RKO (cell line): ENCODE measurements at regions not wholly inside any gene's neighbourhood (a gene's known extent, or its start where the extent isn't known, plus 50 kb on each side); places are given as distances from the start of the nearest gene placed in this dataset.

Experiments used
- DNase-seq: peaks from one replicate; pipeline ENCODE4 v3.0.0-alpha.2; 2016; ENCODE audit warnings: low spot score

GRCh38 chr11:109799604-109800003, 293.6 kb upstream of the ZC3H12C start:
- no peak for DNase-seq

DNA sequence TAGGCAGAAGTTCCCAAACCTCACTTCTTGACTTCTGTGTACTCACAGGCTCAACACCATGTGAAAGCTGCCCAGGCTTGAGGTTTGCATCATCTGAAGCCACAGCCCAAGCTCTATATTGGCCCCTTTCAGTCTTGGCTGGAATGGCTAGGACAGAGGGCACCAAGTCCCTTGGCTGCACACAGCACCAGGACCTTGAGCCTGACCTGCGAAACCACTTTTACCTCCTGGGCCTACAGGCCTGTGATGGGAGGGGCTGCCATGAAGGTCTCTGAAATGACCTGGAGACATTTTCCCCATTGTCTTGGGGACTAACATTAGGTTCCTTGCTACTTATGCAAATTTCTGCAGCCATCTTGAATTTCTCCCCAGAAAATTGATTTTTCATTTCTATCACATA, 288.3 kb upstream of the ZC3H12C start:
- no peak for DNase-seq

DNA sequence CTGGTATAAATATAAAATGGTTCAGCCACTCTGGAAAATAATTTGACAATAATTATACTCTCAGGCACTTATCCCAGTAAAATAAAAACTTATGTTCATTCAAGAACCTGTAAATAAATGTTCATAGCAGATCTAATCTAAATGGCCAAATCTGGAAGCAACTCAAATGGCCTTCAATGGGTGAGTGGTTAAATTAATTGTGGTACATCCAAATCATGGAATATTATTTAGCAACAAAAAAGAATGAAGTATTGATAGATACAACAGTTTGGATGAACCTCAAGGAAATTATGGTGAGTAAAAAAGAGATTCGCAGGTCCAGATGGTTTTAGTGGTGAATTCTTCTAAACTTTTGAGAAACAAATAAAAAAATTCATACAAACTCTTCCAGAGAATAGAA, 287.0 kb upstream of the ZC3H12C start:
- DNase-seq = no peak

DNA sequence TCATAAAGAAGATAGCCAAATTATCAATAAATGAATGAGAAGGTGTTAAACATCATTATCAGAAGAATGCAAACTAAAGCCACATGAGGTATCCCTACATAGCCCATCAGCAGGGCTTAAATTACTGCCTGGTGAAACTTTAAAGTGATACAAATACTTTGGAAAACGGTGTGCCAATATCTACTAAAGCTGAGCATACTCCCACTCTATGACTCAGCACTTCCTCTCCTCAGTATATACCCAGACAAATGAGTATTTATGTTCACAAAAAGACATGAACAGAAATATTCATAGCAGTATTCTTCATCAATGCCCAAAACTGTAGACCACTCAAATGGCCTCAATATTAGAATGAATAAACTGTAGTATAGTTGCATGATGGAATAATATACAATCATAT, 284.6 kb upstream of the ZC3H12C start:
- DNase-seq = peak; percentile 7

DNA sequence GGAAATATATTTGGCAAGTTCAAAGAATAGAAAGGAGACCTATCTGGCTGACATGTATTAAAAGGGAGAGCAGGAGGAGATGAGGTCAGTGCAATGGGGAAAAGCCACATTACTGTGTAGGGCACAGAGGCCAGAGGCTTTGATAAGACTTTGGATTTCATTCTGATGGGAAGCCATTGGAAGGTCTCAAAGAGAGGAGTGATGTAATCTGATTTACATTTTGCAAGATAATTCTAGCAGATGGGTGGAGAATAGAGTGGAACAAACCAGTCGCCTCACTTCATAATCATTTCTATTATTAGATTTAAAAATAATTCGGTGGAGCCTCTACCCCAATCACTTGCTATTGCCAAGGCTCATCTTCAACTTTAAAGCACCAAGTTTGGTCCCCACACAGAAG, 278.4 kb upstream of the ZC3H12C start:
- no peak for DNase-seq

DNA sequence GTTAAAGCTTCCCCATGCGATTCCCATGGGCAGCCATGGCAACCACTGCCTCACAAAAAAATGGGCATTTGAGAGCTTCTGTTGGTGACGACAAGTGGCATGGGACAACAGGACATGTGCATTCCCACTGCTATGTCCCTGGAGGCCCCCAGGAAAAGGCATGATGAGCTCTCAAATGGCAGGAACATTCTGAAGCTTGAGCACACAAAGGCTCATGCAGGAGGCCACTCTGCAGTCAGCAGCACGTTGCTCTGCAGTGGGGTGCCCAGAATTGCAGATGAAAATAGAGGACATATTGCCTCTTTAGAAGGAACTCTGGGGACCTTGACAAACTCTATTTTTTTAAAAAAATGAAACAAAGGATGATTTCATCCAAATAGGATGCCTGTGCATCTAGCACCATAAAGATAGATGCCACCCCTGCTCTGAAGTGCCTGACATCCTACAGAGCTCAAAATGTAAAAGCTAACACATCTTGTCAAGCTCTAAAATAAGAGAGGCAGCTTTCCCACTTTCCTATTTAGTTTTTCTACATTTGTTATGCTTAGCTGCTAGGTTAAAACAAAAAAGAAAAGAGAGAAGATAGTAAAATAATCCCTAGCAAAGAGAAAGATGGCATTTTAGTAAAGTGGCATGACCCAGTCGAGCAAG, 277.6 kb upstream of the ZC3H12C start:
- no peak for DNase-seq

DNA sequence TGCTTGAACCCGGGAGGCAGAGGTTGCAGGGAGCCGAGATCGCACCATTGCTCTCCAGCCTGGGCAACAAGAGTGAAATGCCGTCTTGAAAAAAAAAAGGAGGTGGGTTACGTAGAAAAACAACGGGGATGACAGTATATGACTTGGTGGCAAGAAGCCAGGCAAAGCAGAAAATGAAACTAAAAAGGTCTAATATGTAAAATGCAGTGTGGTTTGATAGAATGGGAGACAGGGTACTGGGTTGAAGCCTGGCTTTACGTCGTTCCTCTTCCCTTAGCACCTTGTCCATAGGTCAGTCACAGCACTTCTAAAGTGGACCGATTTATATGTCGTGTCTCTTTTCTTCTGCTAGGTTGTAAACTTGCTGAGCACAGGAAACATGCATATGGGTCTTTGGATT, 274.9 kb upstream of the ZC3H12C start:
- DNase-seq = no peak

- no peak for DNase-seq
Observed at GRCh38 chr11:109819410-109819809, 273.8 kb upstream of the ZC3H12C start.

DNA sequence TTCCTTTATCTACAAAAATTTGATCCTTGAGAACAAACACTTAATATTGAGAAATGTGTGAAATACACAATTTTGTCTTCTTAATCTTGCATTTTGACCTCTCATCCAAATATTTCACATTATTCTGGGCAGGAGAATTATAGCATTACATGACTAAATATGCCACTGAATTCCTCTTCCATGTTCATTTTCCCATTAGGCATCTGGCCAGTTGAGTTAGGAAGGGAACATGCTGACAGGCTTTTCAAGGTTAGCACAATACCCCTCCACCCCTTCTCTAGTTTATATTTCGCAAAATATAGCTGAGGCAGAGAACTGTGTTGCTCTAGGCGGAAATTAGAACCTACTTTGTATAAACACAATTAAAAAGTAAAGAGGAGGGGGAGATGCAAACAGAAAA, 271.7 kb upstream of the ZC3H12C start:
- DNase-seq = no peak

- no peak for DNase-seq
Observed at GRCh38 chr11:109822436-109823102, 270.6 kb upstream of the ZC3H12C start.

DNA sequence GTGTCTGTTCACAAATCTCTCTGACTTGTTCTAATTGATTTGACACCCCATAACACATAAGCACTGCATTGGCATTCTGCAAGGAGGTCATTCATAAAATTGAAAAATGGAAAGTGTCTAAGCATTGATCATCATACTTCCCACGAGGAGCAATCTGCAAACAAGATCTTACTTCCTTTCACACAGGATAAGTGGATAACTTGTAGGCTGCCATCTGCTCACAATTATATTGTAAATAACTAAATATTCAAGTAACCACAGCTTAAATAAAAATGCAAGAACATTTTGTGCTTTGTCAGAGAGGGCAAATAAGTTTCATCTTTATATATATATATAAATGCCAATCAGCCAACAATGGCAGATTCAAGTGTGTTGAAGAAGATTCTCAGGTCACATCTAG, 264.8 kb upstream of the ZC3H12C start:
- no peak for DNase-seq

DNA sequence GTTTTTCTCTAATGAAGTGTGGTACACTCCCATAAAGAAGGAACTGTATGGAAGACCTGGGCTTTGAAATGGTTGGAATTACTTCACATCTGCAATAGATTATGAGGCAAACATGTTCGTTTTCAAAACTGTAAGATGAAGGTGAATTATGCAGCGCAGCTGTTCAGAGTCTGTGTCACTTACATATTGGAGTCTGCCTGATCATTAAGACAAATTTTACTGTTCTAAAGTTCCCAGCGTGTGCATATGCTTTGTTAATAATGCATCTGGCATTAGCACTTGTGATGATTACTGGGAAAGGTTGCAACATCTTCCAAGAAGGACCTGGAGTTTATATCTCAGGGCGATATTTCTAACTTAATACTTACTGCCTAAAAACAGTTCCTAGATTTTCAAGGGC, 255.2 kb upstream of the ZC3H12C start:
- no peak for DNase-seq

GRCh38 chr11:109845437-109845836, 247.8 kb upstream of the ZC3H12C start:
- no peak for DNase-seq

DNA sequence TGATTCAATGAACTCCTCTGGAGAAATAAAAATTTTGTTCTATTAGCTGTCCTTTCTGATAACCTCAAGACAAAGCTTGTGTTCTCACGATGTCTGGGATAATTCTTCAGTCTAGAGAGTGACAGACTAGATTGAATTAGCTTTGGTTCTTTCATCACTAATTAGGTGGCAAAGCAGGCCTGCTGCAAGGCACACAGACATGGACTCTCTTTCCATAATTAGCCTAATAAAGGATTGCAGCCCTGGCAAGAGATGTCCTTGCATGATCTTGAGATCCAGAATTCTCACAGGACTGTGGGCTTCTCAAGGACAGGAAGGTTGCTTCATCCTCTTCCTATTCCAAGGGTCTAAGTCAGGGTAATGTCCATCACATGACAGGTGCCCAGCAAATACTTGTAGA, 245.6 kb upstream of the ZC3H12C start:
- DNase-seq = no peak

- DNase-seq = no peak
Observed at GRCh38 chr11:109849051-109849450, 244.1 kb upstream of the ZC3H12C start.

- DNase-seq = no peak
Observed at GRCh38 chr11:109849946-109850345, 243.2 kb upstream of the ZC3H12C start.

DNA sequence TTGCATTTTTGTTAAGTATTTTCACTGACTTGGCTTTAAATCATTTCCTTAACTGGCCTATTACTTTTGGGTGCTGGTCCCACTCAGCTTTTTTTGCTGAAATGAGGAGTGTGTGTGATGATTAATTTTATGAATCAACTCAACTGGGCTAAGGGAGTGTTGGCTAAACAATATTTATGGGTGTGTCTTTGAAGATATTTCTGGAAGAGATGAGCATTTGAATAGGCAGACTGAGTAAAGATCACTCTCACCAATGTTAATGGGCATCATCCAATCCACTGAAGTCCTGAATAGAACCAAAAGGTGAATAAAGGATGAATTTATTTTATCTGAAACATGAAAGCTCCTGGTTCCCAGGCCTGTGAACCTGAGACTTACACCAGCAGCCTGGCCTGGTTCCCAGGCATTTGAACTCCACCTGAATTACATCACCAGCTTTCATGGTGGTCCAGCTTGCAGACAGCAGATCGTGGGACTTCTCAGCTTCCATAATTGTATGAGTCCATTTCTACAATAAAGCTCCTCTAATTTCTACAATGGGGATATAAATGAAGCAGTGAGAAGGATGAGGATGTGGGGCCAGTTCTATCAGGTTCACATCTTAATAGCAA, 241.3 kb upstream of the ZC3H12C start:
- no peak for DNase-seq

GRCh38 chr11:109853156-109853776, 239.9 kb upstream of the ZC3H12C start:
- DNase-seq = peak; percentile 73

DNA sequence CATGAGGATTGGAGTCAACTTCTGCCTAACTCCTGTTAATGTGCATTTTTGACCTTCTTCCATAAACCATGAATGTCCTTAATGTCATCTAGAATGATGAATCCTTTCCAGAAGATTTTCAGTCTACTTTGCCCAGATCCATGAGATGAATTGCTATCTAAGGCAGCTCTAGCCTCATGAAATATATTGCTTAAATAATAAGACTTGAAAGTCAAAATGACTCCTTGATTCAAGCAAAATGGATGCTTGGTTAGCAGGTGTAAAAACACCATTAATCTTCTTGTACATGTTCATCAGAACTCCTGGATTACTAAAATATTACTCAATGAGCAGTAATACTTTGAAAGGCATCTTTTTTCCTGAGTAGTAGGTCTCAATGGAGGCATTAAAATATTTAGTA, 238.5 kb upstream of the ZC3H12C start:
- DNase-seq = no peak

DNA sequence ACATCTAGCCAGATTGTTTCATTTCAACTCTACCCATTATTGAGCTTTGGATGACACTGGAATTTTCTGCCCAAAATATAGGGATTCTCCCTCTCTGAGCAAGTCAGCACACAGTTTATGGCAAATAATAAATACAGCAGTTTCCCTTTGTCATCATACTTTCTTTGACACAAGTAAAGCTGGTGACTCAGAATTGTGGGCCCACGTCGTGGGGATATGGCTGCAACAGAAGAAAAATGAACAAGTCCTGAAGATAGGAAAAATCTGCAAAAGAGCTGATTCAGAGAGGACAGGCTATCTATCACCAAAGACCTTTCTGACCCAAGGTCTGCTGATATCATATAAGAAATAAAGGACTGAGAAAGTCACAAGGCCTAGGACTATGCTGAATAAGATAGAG, 236.3 kb upstream of the ZC3H12C start:
- DNase-seq = no peak

- DNase-seq = no peak
Observed at GRCh38 chr11:109857637-109858036, 235.6 kb upstream of the ZC3H12C start.

GRCh38 chr11:109858152-109858551, 235.0 kb upstream of the ZC3H12C start:
- no peak for DNase-seq

- peak; percentile 87 for DNase-seq
Observed at GRCh38 chr11:109859045-109859724, 234.0 kb upstream of the ZC3H12C start.
